Common myeloid progenitor, CD34-positive (primary cell): ENCODE measurements at regions not wholly inside any gene's neighbourhood (a gene's known extent, or its start where the extent isn't known, plus 50 kb on each side); places are given as distances from the start of the nearest gene placed in this dataset.

ENCODE experiments used
- CTCF ChIA-PET: fragments of 350-600 bp; sonication (Branson Sonifier 250); formaldehyde crosslinking; loops from one replicate; lab custom pipeline; 2021; ENCODE audit warnings: antibody characterized with exemption; lab: Charles Lee
- POLR2A ChIA-PET: fragments of 350-600 bp; sonication (Branson Sonifier 250); formaldehyde crosslinking; loops from one replicate; lab custom pipeline; 2021; ENCODE audit warnings: antibody characterized with exemption; lab: Charles Lee
- DNase-seq, 3 donors: peaks; one replicate each; pipeline versions ENCODE4 v3.0.0 to v3.0.0-alpha.2; 2013
- H3K27ac ChIP-seq, 2 experiments: 1 replicate in 1 of 2; 2 replicates in 1 of 2; pipeline ENCODE4 v1.7.0; 2013; ENCODE audit warnings: inconsistent platforms in 2 of 2, low read length in 2 of 2, mild to moderate bottlenecking in 2 of 2, low read depth in 1 of 2, moderate library complexity in 1 of 2; ENCODE audit not compliant: severe bottlenecking in 2 of 2, insufficient read depth in 1 of 2, poor library complexity in 1 of 2
- H3K27me3 ChIP-seq, 5 experiments: replicated peaks in 2 of 5; 1 replicate in 3 of 5; 2 replicates in 2 of 5; pipeline versions ENCODE4 v1.6.1 to v1.7.0; 2013; ENCODE audit warnings: low read length in 4 of 5, mild to moderate bottlenecking in 2 of 5, moderate library complexity in 2 of 5, inconsistent platforms in 1 of 5; ENCODE audit not compliant: insufficient read depth in 5 of 5, control insufficient read depth in 4 of 5
- H3K36me3 ChIP-seq, 4 experiments: 1 replicate in 2 of 4; 2 replicates in 2 of 4; pipeline versions ENCODE4 v1.6.1 to v1.7.0; 2013; ENCODE audit warnings: low read length in 3 of 4, control low read depth in 1 of 4, mild to moderate bottlenecking in 1 of 4; ENCODE audit not compliant: control insufficient read depth in 4 of 4, insufficient read depth in 4 of 4
- H3K4me1 ChIP-seq, 4 experiments: 1 replicate in 3 of 4; 2 replicates in 1 of 4; pipeline versions ENCODE4 v1.6.1 to v1.7.1; 2013; ENCODE audit warnings: low read length in 3 of 4, mild to moderate bottlenecking in 3 of 4, control low read depth in 1 of 4, inconsistent platforms in 1 of 4, moderate library complexity in 1 of 4; ENCODE audit not compliant: control insufficient read depth in 4 of 4, insufficient read depth in 4 of 4; ENCODE audit errors: control extremely low read depth in 1 of 4
- H3K4me3 ChIP-seq, 7 experiments: 1 replicate in 4 of 7; 2 replicates in 3 of 7; pipeline versions ENCODE4 v1.5.1 to v1.7.0; 2013; ENCODE audit warnings: mild to moderate bottlenecking in 7 of 7, low read length in 6 of 7, moderate library complexity in 6 of 7, inconsistent platforms in 2 of 7, low read depth in 2 of 7, control low read depth in 1 of 7; ENCODE audit not compliant: insufficient read depth in 4 of 7, control insufficient read depth in 1 of 7; ENCODE audit errors: extremely low read depth in 1 of 7
- H3K9me3 ChIP-seq, 5 experiments: 1 replicate in 4 of 5; 2 replicates in 1 of 5; pipeline versions ENCODE4 v1.6.1 to v1.7.1; 2013; ENCODE audit warnings: low read length in 4 of 5, mild to moderate bottlenecking in 2 of 5, inconsistent platforms in 1 of 5, low read depth in 1 of 5, moderate library complexity in 1 of 5; ENCODE audit not compliant: control insufficient read depth in 4 of 5, insufficient read depth in 2 of 5; ENCODE audit errors: control extremely low read depth in 1 of 5
- WGBS: methylation state at CpG from one replicate; pipeline ENCODE4 v1.1.5; 2013; ENCODE audit not compliant: insufficient coverage; 5-methylcytosine and 5-hydroxymethylcytosine counted together

GRCh38 chr2:215218587-215219577 is 80.5 kb upstream of the ABCA12 start:
- Histone ChIP-seq H3K4me3 (no peak overlapping the region), H3K9me3 (no peaks in the 10 kb centered on the region), H3K27ac (no peak overlapping the region), H3K27me3 (no peaks in the 10 kb centered on the region), H3K4me1 (no peaks in the 10 kb centered on the region), H3K36me3 (no peaks in the 10 kb centered on the region)
- CTCF ChIA-PET, result no interaction called here
- POLR2A ChIA-PET, result no interaction called here
- WGBS, result 92% methylated on average over 25 of the region's 32 CpGs
- no peak for DNase-seq

- Histone ChIP-seq H3K9me3 (peaks cover 0 to 3% (median 2%) of the 10 kb centered on the region in 5 experiments), H3K27ac (no peak overlapping the region), H3K27me3 (no peaks in the 10 kb centered on the region), H3K4me1 (no peaks in the 10 kb centered on the region), H3K4me3 (no peak overlapping the region), H3K36me3 (no peaks in the 10 kb centered on the region)
- CTCF ChIA-PET, result no interaction called here
- no CpG with 5 or more reads among the region's 2 CpGs for WGBS
- no peak for DNase-seq
- POLR2A ChIA-PET, result no interaction called here
These were observed 78.4 kb upstream of the ABCA12 start for GRCh38 chr2:215216806-215217205.

- ChIA-PET POLR2A (no interaction called here), CTCF (no interaction called here)
- Histone ChIP-seq H3K27ac (no peak overlapping the region), H3K9me3 (peaks cover 0 to 4% (median 2%) of the 10 kb centered on the region in 5 experiments), H3K4me1 (no peaks in the 10 kb centered on the region), H3K36me3 (no peaks in the 10 kb centered on the region), H3K27me3 (no peaks in the 10 kb centered on the region), H3K4me3 (no peak overlapping the region)
- no peak for DNase-seq
- no CpG with 5 or more reads among the region's 2 CpGs for WGBS
These were observed 77.2 kb upstream of the ABCA12 start for GRCh38 chr2:215215637-215216036.

GRCh38 chr2:215210082-215210481 is 71.7 kb upstream of the ABCA12 start:
- ChIA-PET POLR2A (no interaction called here), CTCF (no interaction called here)
- Histone ChIP-seq H3K4me1 (no peaks in the 10 kb centered on the region), H3K4me3 (no peak overlapping the region), H3K27me3 (no peaks in the 10 kb centered on the region), H3K27ac (no peak overlapping the region), H3K36me3 (no peaks in the 10 kb centered on the region), H3K9me3 (peaks cover 0 to 7% (median 5%) of the 10 kb centered on the region in 5 experiments)
- WGBS, result 0% methylated on average over 1 of the region's 3 CpGs
- no peak for DNase-seq

GRCh38 chr2:215207791-215208367 is 69.5 kb upstream of the ABCA12 start:
- no peak overlapping the region for H3K4me3 ChIP-seq
- WGBS, result 93% methylated on average over 23 of the region's 27 CpGs
- no peaks in the 10 kb centered on the region for H3K36me3 ChIP-seq
- POLR2A ChIA-PET, result no interaction called here
- CTCF ChIA-PET, result no interaction called here
- no peaks in the 10 kb centered on the region for H3K27me3 ChIP-seq
- no peak overlapping the region for H3K27ac ChIP-seq
- DNase-seq, result no peak
- H3K4me1 ChIP-seq, result no peaks in the 10 kb centered on the region
- peaks cover 0 to 7% (median 5%) of the 10 kb centered on the region in 5 experiments for H3K9me3 ChIP-seq

GRCh38 chr2:215207041-215207440 is 68.6 kb upstream of the ABCA12 start:
- Histone ChIP-seq H3K9me3 (peaks cover 0 to 7% (median 3%) of the 10 kb centered on the region in 5 experiments), H3K4me3 (no peak overlapping the region), H3K4me1 (no peaks in the 10 kb centered on the region), H3K36me3 (no peaks in the 10 kb centered on the region), H3K27me3 (no peaks in the 10 kb centered on the region), H3K27ac (no peak overlapping the region)
- CTCF ChIA-PET, result no interaction called here
- DNase-seq, result no peak
- POLR2A ChIA-PET, result no interaction called here

- Histone ChIP-seq H3K4me1 (no peaks in the 10 kb centered on the region), H3K9me3 (peaks cover 0 to 7% (median 2%) of the 10 kb centered on the region in 5 experiments), H3K36me3 (no peaks in the 10 kb centered on the region), H3K4me3 (no peak overlapping the region), H3K27ac (no peak overlapping the region), H3K27me3 (no peaks in the 10 kb centered on the region)
- no peak for DNase-seq
- CTCF ChIA-PET, result no interaction called here
- POLR2A ChIA-PET, result no interaction called here
- WGBS, result 100% methylated on average over 2 of the region's 4 CpGs
These were observed 67.4 kb upstream of the ABCA12 start for GRCh38 chr2:215205787-215206186.
